GM18907 (cell line): ENCODE measurements at regions not wholly inside any gene's neighbourhood (a gene's known extent, or its start where the extent isn't known, plus 50 kb on each side); places are given as distances from the start of the nearest gene placed in this dataset.

ENCODE experiments used
- ATAC-seq: cut with Tn5 transposase; IDR thresholded peaks from one replicate; pipeline ENCODE4 v1.9.1; 2021; ENCODE audit warnings: mild to moderate bottlenecking, moderate library complexity; ENCODE audit not compliant: unreplicated experiment

DNA sequence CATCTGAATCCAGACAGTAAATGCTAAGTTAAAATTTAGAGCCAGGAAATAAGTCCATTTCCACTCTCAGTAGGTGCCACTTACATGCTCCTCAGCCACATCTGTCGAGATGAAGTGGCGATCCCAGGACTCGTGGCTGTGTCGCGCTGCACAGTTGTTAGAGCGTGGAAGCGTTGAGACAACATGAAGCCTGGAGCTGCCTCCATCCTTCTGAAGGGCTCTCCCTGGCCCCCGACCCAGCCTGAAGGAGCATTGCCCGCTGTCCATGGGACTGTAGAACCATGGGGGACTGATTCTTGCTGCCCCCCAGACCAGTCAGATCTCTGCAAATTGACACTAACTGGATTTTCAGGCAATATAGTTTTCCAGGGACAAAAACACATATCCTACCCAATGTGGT lies 58.9 kb downstream of the IRX1 start:
- no peak for ATAC-seq

DNA sequence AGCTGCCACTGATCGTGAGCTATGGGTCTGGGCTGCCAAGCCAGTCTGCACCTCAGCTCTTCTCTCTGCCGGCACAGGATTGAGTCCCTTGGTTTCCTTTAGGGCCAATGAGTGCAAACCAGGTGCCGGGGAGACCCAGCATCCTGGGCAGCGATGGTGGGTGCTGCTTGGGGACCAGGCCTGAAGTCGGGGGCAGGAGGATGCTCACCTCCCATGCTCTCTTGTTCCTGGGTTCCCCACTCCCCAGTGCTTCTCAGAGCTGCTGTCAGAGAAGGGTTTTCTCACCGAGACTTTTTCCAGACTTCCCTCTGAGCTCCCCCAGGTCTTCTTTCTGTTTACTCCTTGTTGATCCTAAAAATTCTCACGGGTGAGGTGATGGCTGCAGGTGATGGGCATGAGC lies 61.2 kb downstream of the IRX1 start:
- ATAC-seq: no peak

- no peak for ATAC-seq
Measured at GRCh38 chr5:3657364-3658022, 61.9 kb downstream of the IRX1 start.

- ATAC-seq: no peak
Measured at GRCh38 chr5:3658929-3659328, 63.3 kb downstream of the IRX1 start.

DNA sequence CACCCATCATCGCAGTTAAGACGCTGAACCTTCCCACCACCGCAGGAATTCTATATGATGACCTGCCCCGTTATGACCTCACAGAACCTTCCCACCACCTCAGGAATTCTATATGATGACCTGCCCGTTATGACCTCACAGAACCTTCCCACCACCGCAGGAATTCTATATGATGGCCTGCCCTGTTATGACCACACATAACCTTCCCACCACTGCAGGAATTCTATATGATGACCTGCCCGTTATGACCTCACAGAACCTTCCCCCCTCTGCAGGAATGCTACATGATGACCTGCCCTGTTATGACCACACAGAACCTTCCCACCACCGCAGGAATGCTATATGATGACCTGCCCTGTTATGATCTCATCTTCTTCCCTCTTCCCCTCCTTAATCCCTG lies 64.3 kb downstream of the IRX1 start:
- ATAC-seq: no peak

DNA sequence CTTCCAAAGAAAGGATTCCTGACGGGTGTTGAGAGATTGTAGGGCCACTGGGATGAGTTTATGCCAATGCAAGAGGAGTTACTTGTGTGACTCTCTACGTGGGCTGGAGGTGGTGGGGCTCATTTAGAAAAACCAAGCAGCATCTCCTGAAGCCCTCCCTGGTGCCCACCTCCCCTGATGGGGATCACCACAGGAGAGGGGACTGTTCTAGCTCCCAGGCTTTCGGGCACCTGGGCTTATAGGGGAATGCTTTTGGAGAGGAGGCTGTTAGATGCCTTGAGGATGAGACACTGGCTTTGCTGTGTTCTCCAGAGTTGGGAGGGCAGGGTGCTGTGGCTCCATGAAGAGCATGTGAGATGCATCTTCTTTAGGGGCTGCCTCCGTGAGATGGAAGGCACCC lies 65.0 kb downstream of the IRX1 start:
- no peak for ATAC-seq

DNA sequence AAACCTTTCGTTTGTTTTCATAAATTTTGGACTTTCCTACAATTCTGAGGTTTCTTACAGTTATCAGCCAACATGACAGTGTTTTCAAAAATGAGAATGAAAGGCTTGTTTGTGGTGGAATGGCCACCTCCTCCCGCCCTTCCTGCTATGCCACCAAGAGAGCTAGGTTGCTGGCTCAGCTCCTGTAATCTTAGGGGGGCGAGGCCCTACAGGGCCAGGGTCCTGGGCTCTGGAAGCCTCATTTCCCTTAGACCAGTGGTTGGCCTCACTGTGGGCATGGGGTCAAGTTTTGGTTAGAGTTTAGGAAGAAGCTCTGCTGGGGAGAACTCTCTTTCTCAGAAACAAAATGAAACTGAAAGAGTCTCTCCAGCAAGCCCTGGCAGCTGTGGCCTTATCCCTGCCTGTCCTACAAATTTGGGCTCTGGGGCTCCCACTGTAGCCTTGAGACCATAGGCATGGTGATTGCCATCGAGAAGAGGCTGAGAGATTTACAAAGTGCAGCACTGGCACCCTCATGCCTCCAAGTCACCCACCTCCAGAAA lies 66.2 kb downstream of the IRX1 start:
- ATAC-seq: no peak

- ATAC-seq: no peak
Measured at GRCh38 chr5:3662344-3662743, 66.7 kb downstream of the IRX1 start.

DNA sequence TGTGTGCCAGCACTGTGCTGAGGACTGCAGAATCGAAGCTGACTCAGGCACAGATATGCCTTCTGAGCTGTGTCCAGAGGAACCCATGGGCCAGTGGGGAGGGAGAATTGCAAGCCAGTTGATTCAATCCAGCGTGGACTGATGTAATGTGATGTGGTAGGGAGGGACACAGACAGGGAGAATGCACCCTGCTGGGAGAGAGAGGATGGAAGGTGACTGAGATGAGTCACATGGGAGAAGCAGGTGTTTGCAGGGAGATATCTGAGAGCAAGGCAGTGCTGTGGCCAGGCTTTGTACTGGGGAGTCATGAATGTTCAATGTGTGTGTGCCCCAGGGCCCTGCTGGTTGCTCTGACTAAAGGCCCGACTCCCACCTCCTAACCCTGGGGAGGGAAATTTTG lies 75.7 kb downstream of the IRX1 start:
- no peak for ATAC-seq

GRCh38 chr5:3678801-3679200 lies 83.2 kb downstream of the IRX1 start:
- ATAC-seq: no peak

DNA sequence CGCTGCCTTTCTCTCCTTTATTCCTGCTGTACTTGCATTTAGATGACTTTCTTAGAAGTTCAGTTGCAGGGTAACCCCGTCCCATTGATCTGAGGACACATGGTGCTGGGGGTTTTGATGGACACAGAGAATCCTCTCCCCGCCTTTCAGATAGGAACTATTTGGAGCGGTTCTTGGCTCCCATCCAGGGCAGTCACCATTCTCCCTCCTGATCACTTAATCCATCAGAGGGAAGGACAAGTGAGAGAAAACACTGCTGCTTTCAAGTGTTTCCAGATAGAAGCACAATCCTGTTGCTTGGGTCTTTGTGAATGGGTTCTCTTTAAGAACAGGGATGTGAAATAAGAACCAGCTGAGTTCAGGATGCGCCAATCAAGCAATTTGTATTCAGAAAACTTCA lies 85.2 kb downstream of the IRX1 start:
- no peak for ATAC-seq

DNA sequence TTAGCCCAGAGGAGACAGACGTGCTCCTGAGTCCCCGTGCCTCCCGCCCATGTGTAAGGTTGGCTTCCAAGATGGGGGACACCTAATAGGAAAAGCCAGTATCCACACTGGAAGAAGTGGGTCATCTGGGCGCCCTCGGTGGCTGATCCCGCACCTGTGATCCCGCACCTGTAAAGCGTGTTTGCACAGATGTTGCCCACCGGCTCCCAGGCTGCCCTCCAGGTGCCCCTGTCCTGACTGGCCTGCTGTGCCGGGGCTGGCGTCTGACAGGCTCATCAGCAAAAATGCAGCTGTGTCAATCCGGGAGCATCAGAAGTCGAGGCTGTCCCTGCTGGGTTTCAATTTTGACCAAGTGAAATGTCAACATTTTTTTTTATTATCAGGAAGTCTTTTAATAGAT lies 88.5 kb downstream of the IRX1 start:
- no peak for ATAC-seq

DNA sequence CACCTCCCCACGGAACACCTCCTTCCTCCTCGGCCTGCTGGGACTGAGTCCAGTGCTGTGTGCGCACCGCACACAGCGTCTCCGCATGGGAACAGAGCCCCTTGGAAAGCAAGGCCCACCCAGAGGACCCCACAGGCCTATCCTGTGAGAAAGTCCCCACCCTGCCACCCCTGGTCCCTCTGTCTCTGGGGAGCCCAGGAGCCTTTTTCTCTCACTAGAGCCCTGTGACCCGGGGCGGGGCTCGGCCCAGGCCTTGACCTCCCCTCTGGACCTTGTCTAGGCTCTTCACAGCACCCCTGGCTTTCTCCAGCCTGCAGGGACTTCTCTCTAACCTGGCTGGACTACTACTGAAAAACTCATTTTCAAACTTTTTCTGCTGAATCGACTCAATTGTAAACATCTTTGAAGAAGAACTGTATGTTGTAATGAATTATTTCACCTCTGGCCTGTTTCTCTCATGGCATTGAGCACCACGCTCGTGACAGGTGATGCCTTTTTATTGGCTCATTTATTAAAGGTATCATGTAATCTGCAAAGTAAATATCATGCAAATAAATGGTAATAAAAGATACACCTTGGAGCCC lies 89.2 kb downstream of the IRX1 start:
- no peak for ATAC-seq

DNA sequence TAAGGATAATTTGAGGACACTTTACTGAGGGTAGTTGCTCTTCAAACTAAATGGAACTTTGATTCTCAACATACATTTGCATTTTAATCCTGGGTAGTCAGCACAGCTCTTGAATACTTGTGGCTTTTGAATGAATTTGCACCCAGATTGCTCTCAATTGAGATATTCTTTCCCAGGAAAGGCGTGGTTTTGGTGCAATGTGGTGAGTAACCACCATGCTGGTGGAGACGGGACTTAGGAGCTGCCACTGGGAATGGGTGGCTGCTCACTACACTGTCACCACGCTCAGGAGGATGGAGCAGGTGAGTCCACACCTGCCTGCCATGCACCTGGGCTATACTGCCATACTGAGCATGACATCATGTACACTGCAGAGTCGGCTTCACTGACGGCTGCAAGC lies 99.2 kb downstream of the IRX1 start:
- ATAC-seq: no peak

GRCh38 chr5:3695818-3696217 lies 100.2 kb downstream of the IRX1 start:
- ATAC-seq: no peak

DNA sequence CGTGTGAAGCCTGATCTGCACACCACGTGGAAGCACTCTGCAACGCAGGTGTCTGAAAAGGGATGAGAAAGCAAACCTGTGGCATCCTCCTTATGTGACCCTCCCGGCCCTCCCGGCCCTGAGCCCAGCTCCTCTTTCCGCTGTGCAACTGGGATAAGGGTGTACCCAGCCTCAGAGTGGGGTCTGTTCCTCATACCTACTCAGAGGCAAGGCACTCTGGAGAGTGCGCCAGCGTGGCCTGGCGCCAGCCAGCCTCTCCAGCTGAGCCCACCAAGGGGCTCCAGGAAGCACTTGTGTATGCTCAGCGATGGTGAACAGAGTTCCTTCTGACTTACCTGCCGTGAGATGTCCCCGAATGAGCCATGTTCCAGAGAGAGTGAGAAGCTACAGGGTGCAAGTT lies 102.8 kb downstream of the IRX1 start:
- ATAC-seq: no peak

DNA sequence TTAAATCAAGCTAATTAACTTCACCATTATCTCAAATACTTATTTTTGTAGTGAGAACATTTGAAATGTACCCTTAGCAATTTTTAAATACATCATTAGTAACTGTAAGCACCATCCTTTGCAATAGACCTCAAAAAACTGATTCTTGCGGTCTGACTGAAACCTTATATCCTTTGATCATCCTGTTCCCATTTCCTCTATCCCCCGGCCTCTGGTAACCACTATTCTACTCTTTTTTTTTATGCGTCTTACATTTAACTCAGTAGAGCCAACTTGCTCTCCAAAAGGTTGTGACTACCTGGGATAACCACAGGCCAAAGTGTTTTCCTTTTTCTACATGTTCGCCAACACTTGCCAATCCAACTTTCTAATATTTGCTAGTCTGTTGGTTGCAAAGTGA lies 106.1 kb downstream of the IRX1 start:
- no peak for ATAC-seq

DNA sequence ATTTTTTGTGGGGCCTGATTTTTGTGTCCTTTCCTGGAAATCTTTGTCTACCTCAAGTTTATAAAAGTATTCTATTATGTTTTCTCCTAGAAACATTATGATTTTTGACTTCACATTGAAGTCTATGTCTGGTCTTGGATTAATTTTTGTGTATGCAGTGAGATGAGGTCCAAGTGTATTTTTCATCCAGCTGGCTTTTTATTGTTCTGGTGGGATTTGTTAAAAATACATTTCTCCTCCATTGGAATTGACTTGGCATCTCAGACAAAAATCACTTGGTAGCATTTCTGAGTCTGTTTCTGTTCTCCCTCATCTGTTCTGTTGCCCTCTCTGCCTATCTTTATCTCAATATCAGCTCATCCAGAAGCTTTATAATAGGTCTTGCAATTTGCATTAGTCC lies 109.0 kb downstream of the IRX1 start:
- no peak for ATAC-seq

DNA sequence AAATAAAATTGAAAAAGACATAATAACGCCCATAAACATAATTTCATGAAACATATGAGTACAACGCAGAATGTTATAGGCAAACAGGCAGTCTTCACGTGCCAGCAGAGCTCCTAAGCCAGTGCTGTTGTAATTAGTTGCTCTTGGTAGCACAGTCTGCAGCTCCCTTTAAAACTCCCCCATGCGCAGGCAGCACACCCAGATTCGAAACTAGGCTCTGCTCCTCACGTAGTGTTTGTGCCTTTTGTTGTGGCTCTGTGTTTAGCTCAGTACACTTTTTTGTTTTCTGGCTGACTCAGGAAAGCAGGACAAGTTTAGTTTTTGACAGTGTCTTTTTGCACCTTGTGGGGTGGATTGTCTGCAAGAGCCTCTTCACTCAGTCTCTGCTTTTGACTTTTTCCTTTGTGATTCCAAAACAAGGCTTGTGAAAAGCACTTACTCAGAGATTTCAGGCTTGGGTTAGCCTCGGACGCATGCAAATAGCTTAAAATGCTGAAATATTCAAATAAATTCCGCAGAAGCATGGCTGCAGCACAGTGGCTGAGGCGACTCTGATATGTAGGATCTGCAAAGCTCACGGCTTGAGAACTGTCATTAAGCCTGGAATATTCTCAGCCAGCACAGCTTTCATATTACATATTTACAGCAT lies 113.6 kb downstream of the IRX1 start:
- ATAC-seq: no peak

GRCh38 chr5:3709717-3710348 lies 114.2 kb downstream of the IRX1 start:
- no peak for ATAC-seq

- ATAC-seq: no peak
Measured at GRCh38 chr5:3715062-3715461, 119.4 kb downstream of the IRX1 start.

DNA sequence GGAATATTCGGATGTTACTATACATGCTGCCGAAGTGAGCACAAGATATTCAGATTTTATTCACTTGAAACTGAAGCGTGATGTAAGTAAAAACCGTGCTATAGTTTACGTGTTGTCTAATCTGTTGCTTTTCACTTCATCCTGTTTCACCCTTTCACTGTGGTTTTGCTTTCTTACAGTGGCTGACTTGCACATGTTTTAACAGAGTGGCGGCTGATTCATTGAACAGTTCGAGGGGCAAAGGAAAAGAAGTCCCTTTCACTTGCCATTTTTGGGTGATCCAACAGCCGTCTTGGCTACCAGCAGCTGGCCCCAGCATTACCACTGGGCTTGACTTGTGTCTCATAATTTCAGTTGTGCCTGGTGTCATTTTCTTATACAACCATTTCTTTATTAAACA lies 134.0 kb downstream of the IRX1 start:
- no peak for ATAC-seq
